Immature natural killer cell (primary cell): ENCODE measurements at regions not wholly inside any gene's neighbourhood (a gene's known extent, or its start where the extent isn't known, plus 50 kb on each side); places are given as distances from the start of the nearest gene placed in this dataset.
"Not testable (repeated sequence)": the region's sequence is repeated elsewhere in the genome, so short reads cannot be mapped to it uniquely, and the experiment has no call there.

Experiments used
- DNase-seq, 3 donors: peaks; one replicate each; pipeline ENCODE4 v3.0.0; 2022; ENCODE audit warnings: mixed read lengths in 1 of 3
- H3K27ac Mint-ChIP-seq, 6 donors: one replicate each; pipeline ENCODE4 v1.8.0; 2020; ENCODE audit warnings: mixed read lengths in 6 of 6, mild to moderate bottlenecking in 5 of 6, inconsistent platforms in 4 of 6, moderate library complexity in 3 of 6
- H3K27me3 Mint-ChIP-seq, 3 donors: one replicate each; pipeline ENCODE4 v1.8.0; 2020 to 2021; ENCODE audit warnings: low read depth in 3 of 3, mild to moderate bottlenecking in 3 of 3, mixed read lengths in 3 of 3, moderate library complexity in 3 of 3, inconsistent platforms in 1 of 3
- H3K36me3 Mint-ChIP-seq, 3 donors: one replicate each; pipeline ENCODE4 v1.8.0; 2020; ENCODE audit warnings: mixed read lengths in 3 of 3, inconsistent platforms in 2 of 3, mild to moderate bottlenecking in 2 of 3
- H3K4me1 Mint-ChIP-seq, 2 donors: one replicate each; pipeline ENCODE4 v1.8.0; 2020; ENCODE audit warnings: inconsistent platforms in 2 of 2, mild to moderate bottlenecking in 2 of 2, mixed read lengths in 2 of 2, moderate library complexity in 1 of 2
- H3K4me3 Mint-ChIP-seq, 5 donors: one replicate each; pipeline ENCODE4 v1.8.0; 2020; ENCODE audit warnings: mild to moderate bottlenecking in 5 of 5, mixed read lengths in 5 of 5, inconsistent platforms in 3 of 5, moderate library complexity in 3 of 5
- H3K9me3 Mint-ChIP-seq, 6 donors: one replicate each; pipeline ENCODE4 v1.8.0; 2020; ENCODE audit warnings: mild to moderate bottlenecking in 6 of 6, mixed read lengths in 6 of 6, inconsistent platforms in 4 of 6, moderate library complexity in 3 of 6

GRCh38 chr6:150766201-150766997 lies 99.1 kb upstream of the MTHFD1L start:
- Mint-ChIP-seq H3K36me3 (no peaks in the 10 kb centered on the region), H3K4me3 (no peak overlapping the region), H3K9me3 (no peaks in the 10 kb centered on the region), H3K4me1 (no peaks in the 10 kb centered on the region), H3K27me3 (peaks cover 0 to 5% (median 3%) of the 10 kb centered on the region in 3 donors), H3K27ac (no peak overlapping the region)
- no peak for DNase-seq

DNA sequence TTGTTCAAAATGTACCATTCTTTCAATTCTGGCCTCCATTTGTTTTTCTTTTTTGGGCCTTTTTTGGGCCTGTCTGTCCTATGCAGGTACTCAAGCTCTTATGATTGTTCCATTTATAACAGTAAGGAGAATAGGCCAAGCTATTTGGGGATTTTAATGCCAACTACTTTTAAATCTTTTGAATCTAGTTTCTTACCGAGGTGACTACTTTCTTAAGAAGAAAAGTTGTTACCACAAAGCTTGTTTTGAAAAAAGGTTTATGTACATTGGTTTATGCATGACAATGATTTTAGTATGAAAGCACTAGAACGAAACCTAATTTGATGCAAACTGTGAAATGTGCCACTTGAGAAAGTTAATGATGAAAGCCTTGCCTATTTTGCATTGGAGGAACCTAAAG lies 98.3 kb upstream of the MTHFD1L start:
- no peak overlapping the region for H3K4me3 Mint-ChIP-seq
- no peak overlapping the region for H3K27ac Mint-ChIP-seq
- H3K36me3 Mint-ChIP-seq, result no peaks in the 10 kb centered on the region
- no peaks in the 10 kb centered on the region for H3K4me1 Mint-ChIP-seq
- H3K9me3 Mint-ChIP-seq, result no peaks in the 10 kb centered on the region
- no peak for DNase-seq
- H3K27me3 Mint-ChIP-seq, result peaks cover 0 to 5% (median 2%) of the 10 kb centered on the region in 3 donors

GRCh38 chr6:150767571-150768018 lies 97.9 kb upstream of the MTHFD1L start:
- peaks cover 0 to 5% (median 2%) of the 10 kb centered on the region in 3 donors for H3K27me3 Mint-ChIP-seq
- no peaks in the 10 kb centered on the region for H3K36me3 Mint-ChIP-seq
- DNase-seq, result no peak
- H3K4me1 Mint-ChIP-seq, result no peaks in the 10 kb centered on the region
- no peak overlapping the region for H3K27ac Mint-ChIP-seq
- no peaks in the 10 kb centered on the region for H3K9me3 Mint-ChIP-seq
- no peak overlapping the region for H3K4me3 Mint-ChIP-seq

DNA sequence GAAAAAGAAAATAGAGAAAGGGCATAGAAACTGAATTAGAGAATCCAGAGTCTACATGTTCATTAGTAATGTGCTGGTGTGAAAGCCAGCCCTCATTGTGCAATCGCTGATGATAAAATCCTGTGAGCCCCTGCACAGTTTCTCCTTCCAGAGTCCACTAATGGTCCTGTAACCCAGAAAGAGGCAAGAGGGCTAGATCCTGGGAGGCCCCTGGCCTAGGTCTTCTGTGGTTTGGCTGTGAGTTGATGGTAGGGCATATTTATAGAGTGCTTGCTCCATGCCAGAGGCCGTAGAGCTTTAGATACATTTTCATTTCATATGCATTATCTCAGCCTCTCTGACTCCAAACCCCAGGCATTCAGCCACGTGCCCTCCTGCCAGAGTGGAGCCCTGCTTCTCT lies 94.9 kb upstream of the MTHFD1L start:
- H3K27me3 Mint-ChIP-seq, result peaks cover 0 to 2% (median 0%) of the 10 kb centered on the region in 3 donors
- no peak overlapping the region for H3K4me3 Mint-ChIP-seq
- H3K36me3 Mint-ChIP-seq, result no peaks in the 10 kb centered on the region
- no peak overlapping the region for H3K27ac Mint-ChIP-seq
- no peak for DNase-seq
- H3K9me3 Mint-ChIP-seq, result peaks cover 0 to 6% (median 0%) of the 10 kb centered on the region in 6 donors
- no peaks in the 10 kb centered on the region for H3K4me1 Mint-ChIP-seq

- DNase-seq, result no peak
- peaks cover 0 to 4% (median 2%) of the 10 kb centered on the region in 3 donors for H3K27me3 Mint-ChIP-seq
- no peak overlapping the region for H3K27ac Mint-ChIP-seq
- no peak overlapping the region for H3K4me3 Mint-ChIP-seq
- peaks cover 0 to 6% (median 0%) of the 10 kb centered on the region in 6 donors for H3K9me3 Mint-ChIP-seq
- no peaks in the 10 kb centered on the region for H3K36me3 Mint-ChIP-seq
- H3K4me1 Mint-ChIP-seq, result no peaks in the 10 kb centered on the region
These were observed 91.5 kb upstream of the MTHFD1L start for GRCh38 chr6:150773969-150774368.

GRCh38 chr6:150775415-150776203 lies 89.9 kb upstream of the MTHFD1L start:
- peaks cover 0 to 6% (median 0%) of the 10 kb centered on the region in 6 donors for H3K9me3 Mint-ChIP-seq
- peak overlapping the region in 1 of 5 donors; percentile 13 for H3K4me3 Mint-ChIP-seq
- H3K36me3 Mint-ChIP-seq, result no peaks in the 10 kb centered on the region
- no peaks in the 10 kb centered on the region for H3K4me1 Mint-ChIP-seq
- no peak overlapping the region for H3K27ac Mint-ChIP-seq
- H3K27me3 Mint-ChIP-seq, result peaks cover 0 to 4% (median 2%) of the 10 kb centered on the region in 3 donors
- DNase-seq, result no peak

DNA sequence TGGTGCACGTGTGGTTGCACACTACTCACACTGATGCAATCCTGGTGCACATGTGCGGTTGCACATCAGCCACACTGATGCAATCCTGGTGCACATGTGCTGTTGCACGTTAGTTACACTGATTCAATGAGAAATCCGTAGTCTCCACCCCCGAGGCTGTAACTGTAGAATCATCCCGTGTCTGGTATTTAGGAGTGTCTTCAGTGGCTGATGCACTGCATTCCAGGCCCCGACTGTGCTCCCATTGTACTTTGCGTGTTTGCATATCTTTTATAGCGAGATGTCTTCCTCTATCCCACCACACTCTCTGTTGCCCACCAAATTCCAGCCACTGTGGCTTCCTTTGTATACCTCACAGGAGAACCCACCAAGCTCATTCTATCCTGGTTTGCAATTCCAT lies 87.8 kb upstream of the MTHFD1L start:
- H3K27ac Mint-ChIP-seq, result no peak overlapping the region
- peaks cover 0 to 6% (median 0%) of the 10 kb centered on the region in 6 donors for H3K9me3 Mint-ChIP-seq
- no peaks in the 10 kb centered on the region for H3K4me1 Mint-ChIP-seq
- peaks cover 0 to 4% (median 0%) of the 10 kb centered on the region in 3 donors for H3K27me3 Mint-ChIP-seq
- no peak overlapping the region for H3K4me3 Mint-ChIP-seq
- no peaks in the 10 kb centered on the region for H3K36me3 Mint-ChIP-seq
- DNase-seq, result no peak

DNA sequence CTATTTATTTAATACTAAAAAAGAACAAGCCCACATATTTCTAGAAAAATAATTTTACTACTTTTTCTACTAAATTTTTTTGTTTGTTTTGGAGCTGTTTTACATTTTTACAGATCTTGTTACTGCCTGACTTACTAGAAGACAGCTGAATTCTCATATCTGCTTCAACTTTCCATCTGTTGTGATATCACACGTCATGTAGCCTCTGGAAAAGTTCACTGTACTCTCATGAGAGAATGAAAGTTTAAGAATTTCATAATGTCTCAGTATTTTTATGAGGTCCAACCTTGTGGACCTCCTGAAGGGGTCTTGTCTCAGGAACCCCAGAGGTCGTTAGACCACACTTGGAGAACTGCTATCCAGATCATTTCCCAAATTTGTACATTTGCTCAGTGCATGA lies 81.7 kb upstream of the MTHFD1L start:
- Mint-ChIP-seq H3K4me3 (no peak overlapping the region), H3K9me3 (peaks cover 0 to 2% (median 0%) of the 10 kb centered on the region in 6 donors), H3K36me3 (no peaks in the 10 kb centered on the region), H3K27ac (no peak overlapping the region), H3K27me3 (peaks cover 0 to 5% (median 2%) of the 10 kb centered on the region in 3 donors), H3K4me1 (no peaks in the 10 kb centered on the region)
- DNase-seq, result no peak

- Mint-ChIP-seq H3K4me3 (no peak overlapping the region), H3K9me3 (peaks cover 0 to 2% (median 0%) of the 10 kb centered on the region in 6 donors), H3K4me1 (no peaks in the 10 kb centered on the region), H3K27ac (no peak overlapping the region), H3K27me3 (peaks cover 0 to 5% (median 4%) of the 10 kb centered on the region in 3 donors), H3K36me3 (no peaks in the 10 kb centered on the region)
- no peak for DNase-seq
These were observed 78.1 kb upstream of the MTHFD1L start for GRCh38 chr6:150787429-150787828.

DNA sequence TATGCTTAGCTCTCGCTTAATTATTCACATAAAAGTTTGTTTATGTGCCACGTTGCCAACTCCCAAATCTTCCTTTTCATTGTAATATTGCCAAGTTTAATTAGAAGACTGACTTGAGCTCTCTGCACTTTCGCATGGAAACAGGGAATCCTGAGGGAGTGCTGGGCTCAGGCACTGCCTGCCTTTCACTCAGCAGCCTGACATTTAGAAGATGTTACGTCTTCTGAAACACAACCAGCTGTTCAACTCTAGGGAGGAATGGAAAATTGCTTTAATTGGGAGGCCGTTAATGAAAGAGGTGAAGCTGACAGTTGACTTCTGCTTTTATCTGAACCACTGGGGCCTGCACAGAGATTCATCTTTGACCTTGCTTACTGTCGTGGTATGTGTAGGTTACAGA lies 77.4 kb upstream of the MTHFD1L start:
- no peak overlapping the region for H3K4me3 Mint-ChIP-seq
- H3K4me1 Mint-ChIP-seq, result no peaks in the 10 kb centered on the region
- no peaks in the 10 kb centered on the region for H3K36me3 Mint-ChIP-seq
- no peak overlapping the region for H3K27ac Mint-ChIP-seq
- H3K27me3 Mint-ChIP-seq, result peaks cover 0 to 5% (median 4%) of the 10 kb centered on the region in 3 donors
- DNase-seq, result no peak
- H3K9me3 Mint-ChIP-seq, result peaks cover 0 to under 1% (median 0%) of the 10 kb centered on the region in 6 donors

- H3K36me3 Mint-ChIP-seq, DNase-seq, H3K9me3 Mint-ChIP-seq, H3K4me1 Mint-ChIP-seq, H3K4me3 Mint-ChIP-seq, H3K27me3 Mint-ChIP-seq, H3K27ac Mint-ChIP-seq: not testable (repeated sequence)
These were observed 75.6 kb upstream of the MTHFD1L start for GRCh38 chr6:150789906-150790305.

GRCh38 chr6:150791717-150792116 lies 73.8 kb upstream of the MTHFD1L start:
- no peak for DNase-seq
- H3K36me3 Mint-ChIP-seq, result no peaks in the 10 kb centered on the region
- H3K4me1 Mint-ChIP-seq, result no peaks in the 10 kb centered on the region
- no peak overlapping the region for H3K27ac Mint-ChIP-seq
- H3K4me3 Mint-ChIP-seq, result no peak overlapping the region
- no peaks in the 10 kb centered on the region for H3K9me3 Mint-ChIP-seq
- H3K27me3 Mint-ChIP-seq, result peaks cover 0 to 4% (median 3%) of the 10 kb centered on the region in 3 donors

GRCh38 chr6:150797949-150798348 lies 67.6 kb upstream of the MTHFD1L start:
- Mint-ChIP-seq H3K27ac (no peak overlapping the region), H3K27me3 (peaks cover 0 to 4% (median 2%) of the 10 kb centered on the region in 3 donors), H3K4me3 (no peak overlapping the region), H3K4me1 (no peaks in the 10 kb centered on the region), H3K36me3 (no peaks in the 10 kb centered on the region), H3K9me3 (peaks cover 0 to 2% (median 0%) of the 10 kb centered on the region in 6 donors)
- DNase-seq, result no peak

DNA sequence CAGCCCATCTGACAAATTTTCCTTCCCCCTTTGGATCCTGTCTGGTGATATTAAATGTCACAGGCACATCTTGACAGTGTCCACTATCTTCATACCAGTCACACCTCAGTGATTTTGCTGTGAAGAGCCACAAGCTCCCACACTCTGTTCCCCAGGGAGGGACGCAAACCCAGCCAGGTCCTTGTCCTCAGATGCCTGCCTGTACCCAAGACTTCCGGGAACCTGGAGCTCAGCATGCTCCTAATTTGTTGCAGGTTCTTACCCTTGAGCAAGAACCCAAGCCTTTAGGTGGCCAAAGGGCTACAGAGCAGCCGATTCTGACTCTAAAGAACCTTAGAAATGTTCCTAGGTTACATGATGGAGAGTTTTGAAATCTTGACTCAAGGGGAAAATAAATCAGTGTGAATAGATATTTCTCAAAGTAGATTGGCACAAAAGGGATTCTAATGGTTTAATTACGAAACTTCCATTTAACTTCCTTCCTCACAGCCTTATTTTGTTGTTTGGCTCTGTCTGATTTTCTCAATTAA lies 66.2 kb upstream of the MTHFD1L start:
- peaks cover 0 to 4% (median 2%) of the 10 kb centered on the region in 3 donors for H3K27me3 Mint-ChIP-seq
- H3K27ac Mint-ChIP-seq, result no peak overlapping the region
- H3K36me3 Mint-ChIP-seq, result no peaks in the 10 kb centered on the region
- peaks cover 0 to 2% (median 0%) of the 10 kb centered on the region in 6 donors for H3K9me3 Mint-ChIP-seq
- H3K4me3 Mint-ChIP-seq, result no peak overlapping the region
- H3K4me1 Mint-ChIP-seq, result no peaks in the 10 kb centered on the region
- DNase-seq, result no peak
